ENCODE measurements at regions not wholly inside any gene's neighbourhood (a gene's known extent, or its start where the extent isn't known, plus 50 kb on each side); places are given as distances from the start of the nearest gene placed in this dataset.
"Not testable (repeated sequence)": the region's sequence is repeated elsewhere in the genome, so short reads cannot be mapped to it uniquely, and the experiment has no call there.

GRCh38 chr20:51188941-51189340 lies 166.0 kb upstream of the KCNG1 start:
- DNase-seq (ENCODE audit: low read depth in 2 of 2): no peak

- no peak for DNase-seq (ENCODE audit: low read depth in 2 of 2)
These were observed 164.4 kb upstream of the KCNG1 start for GRCh38 chr20:51187261-51187660.

GRCh38 chr20:51185861-51186260 lies 163.0 kb upstream of the KCNG1 start:
- DNase-seq (ENCODE audit: low read depth in 2 of 2): no peak

GRCh38 chr20:51185277-51185676 lies 162.4 kb upstream of the KCNG1 start:
- DNase-seq (ENCODE audit: low read depth in 2 of 2): no peak

- no peak for DNase-seq (ENCODE audit: low read depth in 2 of 2)
These were observed 161.4 kb upstream of the KCNG1 start for GRCh38 chr20:51184289-51184688.

- DNase-seq (ENCODE audit: low read depth in 2 of 2): no peak
These were observed 160.5 kb upstream of the KCNG1 start for GRCh38 chr20:51183451-51183850.

- DNase-seq (ENCODE audit: low read depth in 2 of 2): no peak
These were observed 159.7 kb upstream of the KCNG1 start for GRCh38 chr20:51182571-51182970.

- DNase-seq (ENCODE audit: low read depth in 2 of 2): no peak
These were observed 155.2 kb upstream of the KCNG1 start for GRCh38 chr20:51178153-51178552.

- no peak for DNase-seq (ENCODE audit: low read depth in 2 of 2)
These were observed 154.0 kb upstream of the KCNG1 start for GRCh38 chr20:51176876-51177275.

GRCh38 chr20:51176446-51176845 lies 153.5 kb upstream of the KCNG1 start:
- no peak for DNase-seq (ENCODE audit: low read depth in 2 of 2)

GRCh38 chr20:51175724-51176123 lies 152.8 kb upstream of the KCNG1 start:
- no peak for DNase-seq (ENCODE audit: low read depth in 2 of 2)

GRCh38 chr20:51175156-51175555 lies 152.2 kb upstream of the KCNG1 start:
- no peak for DNase-seq (ENCODE audit: low read depth in 2 of 2)

GRCh38 chr20:51174536-51174935 lies 151.6 kb upstream of the KCNG1 start:
- no peak for DNase-seq (ENCODE audit: low read depth in 2 of 2)

GRCh38 chr20:51172558-51173428 lies 149.9 kb upstream of the KCNG1 start:
- DNase-seq (ENCODE audit: low read depth in 2 of 2): no peak

GRCh38 chr20:51171141-51171540 lies 148.2 kb upstream of the KCNG1 start:
- no peak for DNase-seq (ENCODE audit: low read depth in 2 of 2)

GRCh38 chr20:51169813-51170212 lies 146.9 kb upstream of the KCNG1 start:
- DNase-seq (ENCODE audit: low read depth in 2 of 2): no peak

- DNase-seq (ENCODE audit: low read depth in 2 of 2): not testable (repeated sequence)
These were observed 145.0 kb upstream of the KCNG1 start for GRCh38 chr20:51167911-51168310.

GRCh38 chr20:51166489-51166888 lies 143.6 kb upstream of the KCNG1 start:
- no peak for DNase-seq (ENCODE audit: low read depth in 2 of 2)

- no peak for DNase-seq (ENCODE audit: low read depth in 2 of 2)
These were observed 142.2 kb upstream of the KCNG1 start for GRCh38 chr20:51165131-51165530.

- DNase-seq (ENCODE audit: low read depth in 2 of 2): no peak
These were observed 141.8 kb upstream of the KCNG1 start for GRCh38 chr20:51164731-51165130.

GRCh38 chr20:51163996-51164600 lies 141.2 kb upstream of the KCNG1 start:
- DNase-seq (ENCODE audit: low read depth in 2 of 2): no peak

- DNase-seq (ENCODE audit: low read depth in 2 of 2): no peak
These were observed 139.1 kb upstream of the KCNG1 start for GRCh38 chr20:51162015-51162414.

- no peak for DNase-seq (ENCODE audit: low read depth in 2 of 2)
These were observed 137.9 kb upstream of the KCNG1 start for GRCh38 chr20:51160821-51161220.

Measured in stimulated activated CD8-positive, alpha-beta memory T cell treated with anti-CD3 and anti-CD28 coated beads, Interleukin-2, amount 100 ng/mL, for 48 hours (primary cell).